GM12878 (cell line): ENCODE measurements at regions not wholly inside any gene's neighbourhood (a gene's known extent, or its start where the extent isn't known, plus 50 kb on each side); places are given as distances from the start of the nearest gene placed in this dataset.

ENCODE experiments used
- NFIC ChIP-seq: IDR thresholded peaks from 2 replicates; pipeline ENCODE4 v1.6.1; 2012; ENCODE audit warnings: low read depth, mild to moderate bottlenecking, inconsistent platforms, low read length, moderate library complexity
- PBX3 ChIP-seq: IDR thresholded peaks from 2 replicates; pipeline ENCODE4 v1.6.1; 2011; ENCODE audit warnings: mild to moderate bottlenecking, low read depth, low read length, moderate library complexity; ENCODE audit not compliant: insufficient replicate concordance
- SRF ChIP-seq, 2 experiments: IDR thresholded peaks; 2 replicates each; pipeline ENCODE4 v1.6.1; 2011; ENCODE audit warnings: low read depth in 2 of 2, low read length in 2 of 2, mild to moderate bottlenecking in 1 of 2, moderate library complexity in 1 of 2
- TF ChIP-seq, protein P1 (sequence below): IDR thresholded peaks from 2 replicates; pipeline ENCODE4 v1.6.1; 2012; ENCODE audit warnings: low read depth, low read length, improper control_type of control experiment
- TF ChIP-seq, protein P2 (sequence below): fragments of 450-650 bp; IDR thresholded peaks from 2 replicates; pipeline ENCODE4 v1.6.1; 2017; ENCODE audit warnings: mild to moderate bottlenecking

GRCh38 chr5:53337827-53338226 lies 142.6 kb upstream of the FST start:
- TF ChIP-seq NFIC (no peak), PBX3 (no peak), SRF (IDR thresholded peaks at IDR 0.05; ENCODE audit: low read depth in 2 of 2, low read length in 2 of 2) (no peak)
- TF ChIP-seq, protein P1, sequence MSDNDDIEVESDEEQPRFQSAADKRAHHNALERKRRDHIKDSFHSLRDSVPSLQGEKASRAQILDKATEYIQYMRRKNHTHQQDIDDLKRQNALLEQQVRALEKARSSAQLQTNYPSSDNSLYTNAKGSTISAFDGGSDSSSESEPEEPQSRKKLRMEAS = no peak
- TF ChIP-seq, protein P2, sequence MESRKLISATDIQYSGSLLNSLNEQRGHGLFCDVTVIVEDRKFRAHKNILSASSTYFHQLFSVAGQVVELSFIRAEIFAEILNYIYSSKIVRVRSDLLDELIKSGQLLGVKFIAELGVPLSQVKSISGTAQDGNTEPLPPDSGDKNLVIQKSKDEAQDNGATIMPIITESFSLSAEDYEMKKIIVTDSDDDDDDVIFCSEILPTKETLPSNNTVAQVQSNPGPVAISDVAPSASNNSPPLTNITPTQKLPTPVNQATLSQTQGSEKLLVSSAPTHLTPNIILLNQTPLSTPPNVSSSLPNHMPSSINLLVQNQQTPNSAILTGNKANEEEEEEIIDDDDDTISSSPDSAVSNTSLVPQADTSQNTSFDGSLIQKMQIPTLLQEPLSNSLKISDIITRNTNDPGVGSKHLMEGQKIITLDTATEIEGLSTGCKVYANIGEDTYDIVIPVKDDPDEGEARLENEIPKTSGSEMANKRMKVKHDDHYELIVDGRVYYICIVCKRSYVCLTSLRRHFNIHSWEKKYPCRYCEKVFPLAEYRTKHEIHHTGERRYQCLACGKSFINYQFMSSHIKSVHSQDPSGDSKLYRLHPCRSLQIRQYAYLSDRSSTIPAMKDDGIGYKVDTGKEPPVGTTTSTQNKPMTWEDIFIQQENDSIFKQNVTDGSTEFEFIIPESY = no peak
